T-helper 2 cell (primary cell): ENCODE measurements at regions not wholly inside any gene's neighbourhood (a gene's known extent, or its start where the extent isn't known, plus 50 kb on each side); places are given as distances from the start of the nearest gene placed in this dataset.

ENCODE experiments used
- DNase-seq, 5 experiments: peaks; one replicate each; pipeline versions ENCODE4 v3.0.0 to v3.0.0-alpha.2; 2012 to 2022

GRCh38 chr3:178434206-178434805, 101.9 kb upstream of the KCNMB2 start:
- no peak for DNase-seq

- DNase-seq: no peak
Measured at GRCh38 chr3:178435575-178435974, 100.7 kb upstream of the KCNMB2 start.

- peak in 1 of 5 experiments; percentile 28 for DNase-seq
Measured at GRCh38 chr3:178436773-178437172, 99.5 kb upstream of the KCNMB2 start.

- DNase-seq: no peak
Measured at GRCh38 chr3:178437236-178437635, 99.0 kb upstream of the KCNMB2 start.

- DNase-seq: no peak
Measured at GRCh38 chr3:178439504-178439903, 96.7 kb upstream of the KCNMB2 start.

- DNase-seq: no peak
Measured at GRCh38 chr3:178440043-178440442, 96.2 kb upstream of the KCNMB2 start.

- DNase-seq: no peak
Measured at GRCh38 chr3:178443634-178444033, 92.6 kb upstream of the KCNMB2 start.

GRCh38 chr3:178445139-178445538, 91.1 kb upstream of the KCNMB2 start:
- DNase-seq: no peak

GRCh38 chr3:178446059-178446458, 90.2 kb upstream of the KCNMB2 start:
- DNase-seq: no peak

- DNase-seq: no peak
Measured at GRCh38 chr3:178450476-178450875, 85.8 kb upstream of the KCNMB2 start.

- DNase-seq: no peak
Measured at GRCh38 chr3:178451799-178452198, 84.4 kb upstream of the KCNMB2 start.

- no peak for DNase-seq
Measured at GRCh38 chr3:178454726-178455125, 81.5 kb upstream of the KCNMB2 start.

GRCh38 chr3:178455226-178455625, 81.0 kb upstream of the KCNMB2 start:
- no peak for DNase-seq

GRCh38 chr3:178455946-178456345, 80.3 kb upstream of the KCNMB2 start:
- no peak for DNase-seq

- no peak for DNase-seq
Measured at GRCh38 chr3:178456621-178457285, 79.5 kb upstream of the KCNMB2 start.

- no peak for DNase-seq
Measured at GRCh38 chr3:178457511-178457910, 78.7 kb upstream of the KCNMB2 start.

- no peak for DNase-seq
Measured at GRCh38 chr3:178458313-178459037, 77.8 kb upstream of the KCNMB2 start.

- no peak for DNase-seq
Measured at GRCh38 chr3:178459038-178459410, 77.2 kb upstream of the KCNMB2 start.

GRCh38 chr3:178465260-178466180, 70.7 kb upstream of the KCNMB2 start:
- no peak for DNase-seq

GRCh38 chr3:178472941-178473340, 63.3 kb upstream of the KCNMB2 start:
- DNase-seq: no peak

- no peak for DNase-seq
Measured at GRCh38 chr3:178474526-178474925, 61.7 kb upstream of the KCNMB2 start.

- no peak for DNase-seq
Measured at GRCh38 chr3:178475062-178475461, 61.2 kb upstream of the KCNMB2 start.

- no peak for DNase-seq
Measured at GRCh38 chr3:178476886-178477285, 59.4 kb upstream of the KCNMB2 start.
